Rectal smooth muscle tissue (tissue), 1 donor: ENCODE measurements at regions not wholly inside any gene's neighbourhood (a gene's known extent, or its start where the extent isn't known, plus 50 kb on each side); places are given as distances from the start of the nearest gene placed in this dataset.

ENCODE experiments used
- H3K27ac ChIP-seq: one replicate; pipeline ENCODE4 v1.7.0; 2013; ENCODE audit warnings: low read depth, low read length, inconsistent platforms
- H3K27me3 ChIP-seq: one replicate; pipeline ENCODE4 v1.7.0; 2013; ENCODE audit warnings: low read length; ENCODE audit not compliant: control insufficient read depth, insufficient read depth
- H3K36me3 ChIP-seq: one replicate; pipeline ENCODE4 v1.7.0; 2013; ENCODE audit warnings: low read length; ENCODE audit not compliant: control insufficient read depth, insufficient read depth
- H3K4me1 ChIP-seq: one replicate; pipeline ENCODE4 v1.7.0; 2013; ENCODE audit warnings: low read length; ENCODE audit not compliant: control insufficient read depth, insufficient read depth
- H3K4me3 ChIP-seq: one replicate; pipeline ENCODE4 v1.7.0; 2013; ENCODE audit warnings: low read length
- H3K9ac ChIP-seq: one replicate; pipeline ENCODE4 v1.7.0; 2013; ENCODE audit warnings: low read length

- Histone ChIP-seq H3K36me3 (no peaks in the 10 kb centered on the region), H3K9ac (no peak overlapping the region), H3K27ac (peak overlapping the region; percentile 80), H3K27me3 (no peaks in the 10 kb centered on the region), H3K4me3 (no peak overlapping the region), H3K4me1 (peaks cover 2% of the 10 kb centered on the region)
Measured at GRCh38 chr13:40235160-40235796, 431.2 kb downstream of the FOXO1 start.

- Histone ChIP-seq H3K27me3 (no peaks in the 10 kb centered on the region), H3K36me3 (no peaks in the 10 kb centered on the region), H3K9ac (no peak overlapping the region), H3K4me1 (peaks cover 2% of the 10 kb centered on the region), H3K4me3 (no peak overlapping the region), H3K27ac (peak overlapping the region; percentile 79)
Measured at GRCh38 chr13:40236566-40237168, 429.8 kb downstream of the FOXO1 start.

- Histone ChIP-seq H3K27me3 (no peaks in the 10 kb centered on the region), H3K4me3 (no peak overlapping the region), H3K27ac (no peak overlapping the region), H3K9ac (no peak overlapping the region), H3K36me3 (no peaks in the 10 kb centered on the region), H3K4me1 (peaks cover 2% of the 10 kb centered on the region)
Measured at GRCh38 chr13:40238761-40239160, 427.7 kb downstream of the FOXO1 start.

GRCh38 chr13:40240293-40240692 is 426.1 kb downstream of the FOXO1 start:
- Histone ChIP-seq H3K27me3 (no peaks in the 10 kb centered on the region), H3K4me3 (no peak overlapping the region), H3K9ac (no peak overlapping the region), H3K27ac (no peak overlapping the region), H3K4me1 (peaks cover 2% of the 10 kb centered on the region), H3K36me3 (no peaks in the 10 kb centered on the region)

- Histone ChIP-seq H3K4me3 (no peak overlapping the region), H3K36me3 (no peaks in the 10 kb centered on the region), H3K4me1 (peaks cover 2% of the 10 kb centered on the region), H3K27me3 (no peaks in the 10 kb centered on the region), H3K9ac (no peak overlapping the region), H3K27ac (no peak overlapping the region)
Measured at GRCh38 chr13:40241125-40241798, 425.2 kb downstream of the FOXO1 start.

GRCh38 chr13:40243047-40243446 is 423.4 kb downstream of the FOXO1 start:
- no peak overlapping the region for H3K27ac ChIP-seq
- no peaks in the 10 kb centered on the region for H3K27me3 ChIP-seq
- H3K36me3 ChIP-seq = no peaks in the 10 kb centered on the region
- H3K9ac ChIP-seq = no peak overlapping the region
- no peak overlapping the region for H3K4me3 ChIP-seq
- H3K4me1 ChIP-seq = no peaks in the 10 kb centered on the region

GRCh38 chr13:40243982-40244381 is 422.5 kb downstream of the FOXO1 start:
- H3K4me3 ChIP-seq = no peak overlapping the region
- H3K27ac ChIP-seq = no peak overlapping the region
- H3K4me1 ChIP-seq = no peaks in the 10 kb centered on the region
- no peak overlapping the region for H3K9ac ChIP-seq
- H3K36me3 ChIP-seq = no peaks in the 10 kb centered on the region
- H3K27me3 ChIP-seq = no peaks in the 10 kb centered on the region

- Histone ChIP-seq H3K27ac (no peak overlapping the region), H3K9ac (no peak overlapping the region), H3K27me3 (no peaks in the 10 kb centered on the region), H3K4me3 (no peak overlapping the region), H3K4me1 (no peaks in the 10 kb centered on the region), H3K36me3 (no peaks in the 10 kb centered on the region)
Measured at GRCh38 chr13:40245567-40245966, 420.9 kb downstream of the FOXO1 start.

GRCh38 chr13:40247845-40248244 is 418.6 kb downstream of the FOXO1 start:
- H3K27ac ChIP-seq = no peak overlapping the region
- H3K27me3 ChIP-seq = no peaks in the 10 kb centered on the region
- H3K4me1 ChIP-seq = no peaks in the 10 kb centered on the region
- H3K4me3 ChIP-seq = no peak overlapping the region
- no peaks in the 10 kb centered on the region for H3K36me3 ChIP-seq
- H3K9ac ChIP-seq = no peak overlapping the region

GRCh38 chr13:40251343-40252032 is 415.0 kb downstream of the FOXO1 start:
- Histone ChIP-seq H3K27ac (no peak overlapping the region), H3K4me3 (no peak overlapping the region), H3K36me3 (no peaks in the 10 kb centered on the region), H3K27me3 (no peaks in the 10 kb centered on the region), H3K9ac (no peak overlapping the region), H3K4me1 (no peaks in the 10 kb centered on the region)

GRCh38 chr13:40252241-40252640 is 414.2 kb downstream of the FOXO1 start:
- Histone ChIP-seq H3K27ac (no peak overlapping the region), H3K9ac (no peak overlapping the region), H3K4me1 (no peaks in the 10 kb centered on the region), H3K27me3 (no peaks in the 10 kb centered on the region), H3K36me3 (no peaks in the 10 kb centered on the region), H3K4me3 (no peak overlapping the region)

GRCh38 chr13:40252676-40253075 is 413.8 kb downstream of the FOXO1 start:
- H3K27me3 ChIP-seq = no peaks in the 10 kb centered on the region
- H3K9ac ChIP-seq = no peak overlapping the region
- no peaks in the 10 kb centered on the region for H3K36me3 ChIP-seq
- H3K27ac ChIP-seq = no peak overlapping the region
- H3K4me1 ChIP-seq = no peaks in the 10 kb centered on the region
- no peak overlapping the region for H3K4me3 ChIP-seq
